ENCODE measurements at regions not wholly inside any gene's neighbourhood (a gene's known extent, or its start where the extent isn't known, plus 50 kb on each side); places are given as distances from the start of the nearest gene placed in this dataset.
"Not testable (repeated sequence)": the region's sequence is repeated elsewhere in the genome, so short reads cannot be mapped to it uniquely, and the experiment has no call there.

- TF ChIP-seq EZH2 (IDR thresholded peaks at IDR 0.05); MAX (IDR thresholded peaks at IDR 0.05); CTCF (IDR thresholded peaks at IDR 0.05 in 2 of 3, conservative IDR thresholded peaks at IDR 0.05 in 1 of 3; ENCODE audit: borderline replicate concordance in 1 of 3, insufficient read depth in 1 of 3, low read depth in 2 of 3, low read length in 2 of 3); POLR2A (IDR thresholded peaks at IDR 0.05; ENCODE audit: borderline replicate concordance, extremely low read depth, insufficient read depth, insufficient read length); POLR2AphosphoS5 (IDR thresholded peaks at IDR 0.05; ENCODE audit: low read depth, low read length); EZH2phosphoT487 (IDR thresholded peaks at IDR 0.05; ENCODE audit: borderline replicate concordance); REST (IDR thresholded peaks at IDR 0.05; ENCODE audit: low read depth); CEBPB (IDR thresholded peaks at IDR 0.05; ENCODE audit: low read depth); YY1 (IDR thresholded peaks at IDR 0.05; ENCODE audit: extremely low read depth, insufficient replicate concordance, low read depth, low read length); SP1 (IDR thresholded peaks at IDR 0.05; ENCODE audit: low read depth); CBX3 (IDR thresholded peaks at IDR 0.05; ENCODE audit: low read depth); RAD21 (IDR thresholded peaks at IDR 0.05; ENCODE audit: low read depth); ELF1 (IDR thresholded peaks at IDR 0.05; ENCODE audit: borderline replicate concordance, low read depth): not testable (repeated sequence)
Measured at GRCh38 chr21:9040406-9040805, 1481.0 kb upstream of the TPTE start.

All from HCT116 (cell line).